ENCODE measurements at regions not wholly inside any gene's neighbourhood (a gene's known extent, or its start where the extent isn't known, plus 50 kb on each side); places are given as distances from the start of the nearest gene placed in this dataset.

DNA sequence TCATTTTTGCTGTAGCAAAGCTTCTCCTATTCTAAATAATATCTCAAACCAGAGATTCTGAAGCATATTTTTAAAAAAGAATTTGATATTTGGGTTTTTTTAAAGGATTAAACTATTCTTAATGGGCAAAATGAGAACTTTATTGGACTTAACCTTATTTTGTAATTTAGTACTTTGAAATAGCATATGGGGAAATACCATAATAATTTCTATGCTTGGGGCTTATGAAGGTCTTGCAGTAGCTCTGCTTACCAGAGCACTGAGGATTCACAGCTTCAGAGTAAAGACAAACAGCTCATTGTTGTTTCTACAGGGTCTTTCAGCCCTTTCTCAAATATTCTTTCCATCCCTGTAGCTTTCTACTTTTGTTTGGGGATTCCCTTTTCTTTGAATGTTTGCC lies 111.2 kb upstream of the ZNF648 start:
- no peaks in the 10 kb centered on the region for H3K4me1 ChIP-seq (ENCODE audit: control insufficient read depth in 2 of 2, insufficient read depth in 2 of 2, low read length in 2 of 2)
- H2AFZ ChIP-seq (ENCODE audit: insufficient read depth, low read depth, low read length, poor library complexity, severe bottlenecking), result no peak overlapping the region
- no peaks in the 10 kb centered on the region for H4K20me1 ChIP-seq (ENCODE audit: control insufficient read depth, insufficient read depth, low read length, poor library complexity, severe bottlenecking)
- H3K4me3 ChIP-seq (ENCODE audit: control extremely low read depth in 1 of 5, extremely low read depth in 1 of 5, insufficient read depth in 1 of 5, low read depth in 2 of 5, low read length in 4 of 5), result no peak overlapping the region
- Mint-ChIP-seq H3K4me3 (no peak overlapping the region), H3K4me1 (peaks cover 5% of the 10 kb centered on the region), H3K9me3 (ENCODE audit: insufficient read depth) (peaks cover 2% of the 10 kb centered on the region), H3K27me3 (peaks cover 3% of the 10 kb centered on the region), H3K27ac (no peak overlapping the region)
- TF ChIP-seq EZH2 (IDR thresholded peaks at IDR 0.05; ENCODE audit: borderline replicate concordance, insufficient read depth, low read depth, low read length, poor library complexity, severe bottlenecking), result no peak
- no peak for TF ChIP-seq CTCF (IDR thresholded peaks at IDR 0.05)
- ATAC-seq (ENCODE audit: low read depth) (no peak), DNase-seq (no peak)
- CTCF ChIA-PET, result interaction anchor here (0.6 to 1.5 kb wide), 2 partner anchors 13 to 29 kb away, joined by 3 to 7 read pairs; no protein-coding TSS in a partner anchor
- POLR2A ChIA-PET, result no interaction called here
- no peaks in the 10 kb centered on the region for H3K27me3 ChIP-seq (replicated peaks in 1 of 4; ENCODE audit: control extremely low read depth in 1 of 4, control insufficient read depth in 3 of 4, insufficient read depth in 4 of 4, low read length in 3 of 4)
- H3K27ac ChIP-seq (ENCODE audit: low read length in 2 of 2), result no peak overlapping the region
- no peaks in the 10 kb centered on the region for H3K9me3 ChIP-seq (ENCODE audit: control extremely low read depth in 1 of 3, control insufficient read depth in 2 of 3, insufficient read depth in 1 of 3, low read length in 2 of 3)
- H3K9ac ChIP-seq (ENCODE audit: low read length), result no peak overlapping the region
- H3K4me2 ChIP-seq (replicated peaks; ENCODE audit: low read depth, low read length, poor library complexity, severe bottlenecking), result no peak overlapping the region
- H3K36me3 ChIP-seq (replicated peaks in 1 of 2; ENCODE audit: control extremely low read depth in 1 of 2, control insufficient read depth in 1 of 2, extremely low read depth in 1 of 2, insufficient read depth in 2 of 2, low read length in 1 of 2), result no peaks in the 10 kb centered on the region
- intact Hi-C loops (cut with micrococcal nuclease), result no loop called here
- no peaks in the 10 kb centered on the region for H3K79me2 ChIP-seq (ENCODE audit: control insufficient read depth, insufficient read depth, low read length)

DNA sequence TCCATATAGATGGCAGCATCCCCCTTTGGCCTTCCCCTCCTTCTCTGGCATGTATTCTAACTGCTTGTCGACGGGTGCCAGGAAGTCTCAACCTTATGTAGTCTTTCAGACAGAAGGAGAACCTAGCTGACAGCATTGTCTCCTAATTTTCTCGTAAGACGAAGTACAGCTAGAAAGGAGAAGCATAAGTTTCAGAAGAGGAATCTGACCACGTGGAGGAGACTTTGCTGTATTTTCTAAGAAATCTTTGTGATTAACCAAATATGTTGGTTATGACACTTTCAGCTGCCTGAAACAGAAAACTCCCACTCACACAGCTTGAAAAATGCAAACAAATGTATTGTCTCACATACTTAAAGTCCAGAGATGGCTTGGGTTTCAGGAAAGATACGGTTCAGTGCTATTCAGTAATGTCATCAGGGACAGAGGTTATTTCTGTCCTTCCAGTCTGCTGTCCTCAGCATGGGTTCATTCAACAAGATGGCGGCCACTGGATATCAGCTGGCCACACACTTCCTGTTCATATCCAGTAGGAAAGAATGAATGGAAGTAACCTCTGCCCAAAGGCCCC lies 109.5 kb upstream of the ZNF648 start:
- ChIA-PET CTCF (no interaction called here), POLR2A (no interaction called here)
- Mint-ChIP-seq H3K27me3 (no peaks in the 10 kb centered on the region), H3K9me3 (ENCODE audit: insufficient read depth) (no peaks in the 10 kb centered on the region), H3K4me3 (no peak overlapping the region), H3K4me1 (peaks cover 5% of the 10 kb centered on the region), H3K27ac (no peak overlapping the region)
- Histone ChIP-seq H3K79me2 (ENCODE audit: control insufficient read depth, insufficient read depth, low read length) (no peaks in the 10 kb centered on the region), H3K4me1 (ENCODE audit: control insufficient read depth in 2 of 2, insufficient read depth in 2 of 2, low read length in 2 of 2) (no peaks in the 10 kb centered on the region), H3K4me3 (ENCODE audit: control extremely low read depth in 1 of 5, extremely low read depth in 1 of 5, insufficient read depth in 1 of 5, low read depth in 2 of 5, low read length in 4 of 5) (no peak overlapping the region), H4K20me1 (ENCODE audit: control insufficient read depth, insufficient read depth, low read length, poor library complexity, severe bottlenecking) (no peaks in the 10 kb centered on the region), H3K9me3 (ENCODE audit: control extremely low read depth in 1 of 3, control insufficient read depth in 2 of 3, insufficient read depth in 1 of 3, low read length in 2 of 3) (no peaks in the 10 kb centered on the region), H3K4me2 (replicated peaks; ENCODE audit: low read depth, low read length, poor library complexity, severe bottlenecking) (no peak overlapping the region), H3K27me3 (replicated peaks in 1 of 4; ENCODE audit: control extremely low read depth in 1 of 4, control insufficient read depth in 3 of 4, insufficient read depth in 4 of 4, low read length in 3 of 4) (no peaks in the 10 kb centered on the region), H3K36me3 (replicated peaks in 1 of 2; ENCODE audit: control extremely low read depth in 1 of 2, control insufficient read depth in 1 of 2, extremely low read depth in 1 of 2, insufficient read depth in 2 of 2, low read length in 1 of 2) (no peaks in the 10 kb centered on the region), H3K9ac (ENCODE audit: low read length) (no peak overlapping the region), H3K27ac (ENCODE audit: low read length in 2 of 2) (no peak overlapping the region), H2AFZ (ENCODE audit: insufficient read depth, low read depth, low read length, poor library complexity, severe bottlenecking) (no peak overlapping the region)
- WGBS (ENCODE audit: insufficient coverage), result 86% methylated on average over 1 of the region's 7 CpGs
- no peak for TF ChIP-seq CTCF (IDR thresholded peaks at IDR 0.05)
- no peak for TF ChIP-seq EZH2 (IDR thresholded peaks at IDR 0.05; ENCODE audit: borderline replicate concordance, insufficient read depth, low read depth, low read length, poor library complexity, severe bottlenecking)
- intact Hi-C loops (cut with micrococcal nuclease), result no loop called here
- DNase-seq (no peak), ATAC-seq (ENCODE audit: low read depth) (no peak)

Data from B cell (primary cell).